ENCODE measurements at regions not wholly inside any gene's neighbourhood (a gene's known extent, or its start where the extent isn't known, plus 50 kb on each side); places are given as distances from the start of the nearest gene placed in this dataset.
A peak's percentile ranks its signal among the peaks of the same experiment; 100 is the strongest.
"Not testable (repeated sequence)": the region's sequence is repeated elsewhere in the genome, so short reads cannot be mapped to it uniquely, and the experiment has no call there.

GRCh38 chr5:164234321-164234720 lies 728.9 kb downstream of the MAT2B start:
- no peak for DNase-seq (ENCODE audit: low spot score, unreplicated experiment)
- TF ChIP-seq CTCF (IDR thresholded peaks at IDR 0.05; ENCODE audit: unreplicated experiment): no peak
- peaks cover 1% of the 10 kb centered on the region for H3K9me3 Mint-ChIP-seq (ENCODE audit: low read depth)
- no peak overlapping the region for H3K4me3 Mint-ChIP-seq (ENCODE audit: low read depth)
- H3K27me3 Mint-ChIP-seq: no peaks in the 10 kb centered on the region
- no peaks in the 10 kb centered on the region for H3K36me3 Mint-ChIP-seq (ENCODE audit: insufficient read depth)
- H3K27ac Mint-ChIP-seq: no peak overlapping the region
- peaks cover 1% of the 10 kb centered on the region for H3K4me1 Mint-ChIP-seq (ENCODE audit: low read depth)

DNA sequence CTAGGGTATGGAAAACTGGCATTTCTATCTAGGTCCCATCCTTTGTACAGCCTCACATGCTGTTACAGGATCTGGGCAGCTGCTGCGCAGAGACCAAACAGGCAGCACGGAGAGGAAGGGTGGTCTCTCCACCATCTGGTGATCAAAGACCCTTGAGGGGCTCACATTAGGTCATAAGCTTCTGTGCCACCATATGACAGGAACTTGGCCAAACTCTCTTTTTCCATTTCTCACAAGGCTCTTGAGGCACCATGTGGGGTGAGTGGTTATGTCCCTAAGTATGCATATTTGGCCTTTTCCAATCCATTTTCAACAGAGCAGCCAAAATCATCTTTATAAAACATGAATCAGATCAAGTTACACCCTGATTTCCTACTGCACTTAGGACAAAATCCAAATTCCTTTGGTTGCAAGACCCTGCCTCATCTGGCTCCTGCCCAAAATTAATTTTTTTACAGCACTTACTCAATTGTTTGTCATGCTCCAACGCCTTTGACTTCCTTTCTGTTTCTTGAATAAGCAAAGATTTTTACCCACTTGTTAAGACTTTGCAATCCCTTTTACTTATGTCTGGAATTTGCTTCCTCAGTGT lies 730.0 kb downstream of the MAT2B start:
- H3K4me3 Mint-ChIP-seq (ENCODE audit: low read depth): no peak overlapping the region
- no peak overlapping the region for H3K27ac Mint-ChIP-seq
- no peak for TF ChIP-seq CTCF (IDR thresholded peaks at IDR 0.05; ENCODE audit: unreplicated experiment)
- DNase-seq (ENCODE audit: low spot score, unreplicated experiment): no peak
- H3K27me3 Mint-ChIP-seq: no peaks in the 10 kb centered on the region
- H3K9me3 Mint-ChIP-seq (ENCODE audit: low read depth): no peaks in the 10 kb centered on the region
- H3K36me3 Mint-ChIP-seq (ENCODE audit: insufficient read depth): no peaks in the 10 kb centered on the region
- H3K4me1 Mint-ChIP-seq (ENCODE audit: low read depth): peaks cover 1% of the 10 kb centered on the region

DNA sequence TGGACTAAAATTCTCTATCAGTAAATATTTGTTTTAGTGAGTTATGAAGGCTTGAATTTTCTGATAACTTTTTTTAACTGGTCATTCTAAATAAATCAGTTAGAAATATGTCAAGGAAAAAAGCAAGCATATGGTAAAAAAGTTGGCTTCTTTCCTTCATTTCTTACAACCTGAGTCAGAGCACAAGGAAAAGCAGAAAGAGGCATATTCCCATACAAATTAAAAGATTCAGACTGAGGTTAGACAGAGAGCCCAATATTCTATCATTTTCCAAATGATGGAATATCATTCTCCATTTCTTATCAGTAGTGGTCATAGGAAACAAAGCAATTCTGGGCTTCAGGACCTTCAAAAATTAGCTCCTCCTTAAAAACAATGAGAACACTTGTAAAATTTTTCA lies 732.1 kb downstream of the MAT2B start:
- Mint-ChIP-seq H3K4me3 (ENCODE audit: low read depth) (no peak overlapping the region), H3K9me3 (ENCODE audit: low read depth) (no peaks in the 10 kb centered on the region), H3K4me1 (ENCODE audit: low read depth) (no peaks in the 10 kb centered on the region), H3K36me3 (ENCODE audit: insufficient read depth) (no peaks in the 10 kb centered on the region), H3K27me3 (no peaks in the 10 kb centered on the region), H3K27ac (no peak overlapping the region)
- no peak for TF ChIP-seq CTCF (IDR thresholded peaks at IDR 0.05; ENCODE audit: unreplicated experiment)
- DNase-seq (ENCODE audit: low spot score, unreplicated experiment): no peak

- not testable (repeated sequence) for DNase-seq (ENCODE audit: low spot score, unreplicated experiment); H3K4me1 Mint-ChIP-seq (ENCODE audit: low read depth); H3K4me3 Mint-ChIP-seq (ENCODE audit: low read depth); H3K9me3 Mint-ChIP-seq (ENCODE audit: low read depth); H3K27me3 Mint-ChIP-seq; H3K27ac Mint-ChIP-seq; H3K36me3 Mint-ChIP-seq (ENCODE audit: insufficient read depth)
Observed at GRCh38 chr5:164251781-164252180, 746.4 kb downstream of the MAT2B start.

DNA sequence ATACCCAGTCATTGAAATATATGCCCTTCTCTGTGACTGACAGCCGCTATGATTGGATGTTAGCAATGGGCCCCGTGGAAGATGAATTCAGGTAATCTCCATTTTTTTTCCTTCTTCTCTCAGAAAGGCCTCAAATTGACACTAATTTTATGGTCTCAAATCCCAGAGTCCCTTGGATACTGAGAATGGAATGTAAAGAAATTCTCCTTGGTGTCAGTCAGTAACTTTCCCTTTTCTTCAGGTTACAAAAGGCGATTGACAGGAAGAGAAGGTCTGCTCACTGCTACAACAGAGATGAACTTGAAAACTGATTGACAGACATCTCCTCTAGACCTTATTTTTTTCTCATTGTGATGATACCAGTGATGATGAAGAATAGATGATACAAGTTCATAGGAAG lies 748.3 kb downstream of the MAT2B start:
- peaks cover 11% of the 10 kb centered on the region for H3K4me1 Mint-ChIP-seq (ENCODE audit: low read depth)
- no peak overlapping the region for H3K4me3 Mint-ChIP-seq (ENCODE audit: low read depth)
- no peaks in the 10 kb centered on the region for H3K36me3 Mint-ChIP-seq (ENCODE audit: insufficient read depth)
- TF ChIP-seq CTCF (IDR thresholded peaks at IDR 0.05; ENCODE audit: unreplicated experiment): no peak
- H3K27ac Mint-ChIP-seq: no peak overlapping the region
- H3K9me3 Mint-ChIP-seq (ENCODE audit: low read depth): no peaks in the 10 kb centered on the region
- no peaks in the 10 kb centered on the region for H3K27me3 Mint-ChIP-seq
- no peak for DNase-seq (ENCODE audit: low spot score, unreplicated experiment)

- peak overlapping the region; percentile 22 for H3K27ac Mint-ChIP-seq
- H3K4me3 Mint-ChIP-seq (ENCODE audit: low read depth): no peak overlapping the region
- peak; percentile 27 for TF ChIP-seq CTCF (IDR thresholded peaks at IDR 0.05; ENCODE audit: unreplicated experiment)
- H3K4me1 Mint-ChIP-seq (ENCODE audit: low read depth): peaks cover 11% of the 10 kb centered on the region
- no peak for DNase-seq (ENCODE audit: low spot score, unreplicated experiment)
- no peaks in the 10 kb centered on the region for H3K36me3 Mint-ChIP-seq (ENCODE audit: insufficient read depth)
- no peaks in the 10 kb centered on the region for H3K27me3 Mint-ChIP-seq
- H3K9me3 Mint-ChIP-seq (ENCODE audit: low read depth): no peaks in the 10 kb centered on the region
Observed at GRCh38 chr5:164255598-164256213, 750.3 kb downstream of the MAT2B start.
